HG03159 (cell line): ENCODE measurements at regions not wholly inside any gene's neighbourhood (a gene's known extent, or its start where the extent isn't known, plus 50 kb on each side); places are given as distances from the start of the nearest gene placed in this dataset.
"Not testable (repeated sequence)": the region's sequence is repeated elsewhere in the genome, so short reads cannot be mapped to it uniquely, and the experiment has no call there.

Experiments
- ATAC-seq: cut with Tn5 transposase; IDR thresholded peaks from one replicate; pipeline ENCODE4 v1.9.1; 2021; ENCODE audit warnings: mild to moderate bottlenecking, moderate library complexity; ENCODE audit not compliant: unreplicated experiment

- no peak for ATAC-seq
Observed at GRCh38 chr10:57624856-57625592, 642.7 kb downstream of the IPMK start.

GRCh38 chr10:57624066-57624465 lies 643.6 kb downstream of the IPMK start:
- ATAC-seq: no peak

GRCh38 chr10:57621466-57621865 lies 646.2 kb downstream of the IPMK start:
- no peak for ATAC-seq

GRCh38 chr10:57605948-57606485 lies 661.7 kb downstream of the IPMK start:
- no peak for ATAC-seq

GRCh38 chr10:57599440-57599839 lies 668.3 kb downstream of the IPMK start:
- no peak for ATAC-seq

GRCh38 chr10:57593983-57594573 lies 673.6 kb downstream of the IPMK start:
- no peak for ATAC-seq

GRCh38 chr10:57579926-57580325 lies 687.8 kb downstream of the IPMK start:
- no peak for ATAC-seq

GRCh38 chr10:57562211-57562610 lies 705.5 kb downstream of the IPMK start:
- no peak for ATAC-seq

- ATAC-seq: not testable (repeated sequence)
Observed at GRCh38 chr10:57551774-57552173, 715.9 kb downstream of the IPMK start.

- no peak for ATAC-seq
Observed at GRCh38 chr10:57535306-57535705, 732.4 kb downstream of the IPMK start.

GRCh38 chr10:57513637-57514036 lies 754.1 kb downstream of the IPMK start:
- ATAC-seq: no peak

GRCh38 chr10:57507788-57508187 lies 759.9 kb downstream of the IPMK start:
- ATAC-seq: no peak

- ATAC-seq: no peak
Observed at GRCh38 chr10:57506414-57507094, 761.1 kb downstream of the IPMK start.

GRCh38 chr10:57494486-57494885 lies 773.2 kb downstream of the IPMK start:
- no peak for ATAC-seq

GRCh38 chr10:57482259-57482658 lies 785.4 kb downstream of the IPMK start:
- ATAC-seq: no peak

- no peak for ATAC-seq
Observed at GRCh38 chr10:57472823-57473619, 794.7 kb downstream of the IPMK start.

- no peak for ATAC-seq
Observed at GRCh38 chr10:57468894-57469432, 798.7 kb downstream of the IPMK start.

GRCh38 chr10:57465155-57465554 lies 802.5 kb downstream of the IPMK start:
- no peak for ATAC-seq

GRCh38 chr10:57460540-57460939 lies 807.2 kb downstream of the IPMK start:
- ATAC-seq: no peak

GRCh38 chr10:57457972-57458512 lies 809.7 kb downstream of the IPMK start:
- no peak for ATAC-seq
